Upper lobe of left lung (tissue), 6 donors: ENCODE measurements at regions not wholly inside any gene's neighbourhood (a gene's known extent, or its start where the extent isn't known, plus 50 kb on each side); places are given as distances from the start of the nearest gene placed in this dataset.

Experiments
- ATAC-seq, 2 donors: fragments of 200-7000 bp; cut with Tn5 transposase; one replicate each; pipeline ENCODE4 v1.9.1; 2022; ENCODE audit warnings: mild to moderate bottlenecking in 2 of 2, moderate library complexity in 2 of 2; ENCODE audit not compliant: low FRiP score in 2 of 2
- DNase-seq, 2 donors: peaks; one replicate each; pipeline ENCODE4 v3.0.0-alpha.2; 2019 to 2020
- H3K27ac ChIP-seq, 4 donors: fragments of 200-600 bp; sonication (generic); one replicate each; pipeline ENCODE4 v1.5.1; 2016 to 2019
- H3K27me3 ChIP-seq, 4 donors: fragments of 200-600 bp; sonication (generic); one replicate each; pipeline ENCODE4 v1.5.1; 2017 to 2019
- H3K36me3 ChIP-seq, 4 donors: fragments of 200-600 bp; sonication (generic); one replicate each; pipeline ENCODE4 v1.5.1; 2016 to 2019
- H3K4me1 ChIP-seq, 4 donors: fragments of 200-600 bp; sonication (generic); one replicate each; pipeline ENCODE4 v1.5.1; 2018 to 2019
- H3K4me3 ChIP-seq, 4 donors: fragments of 200-600 bp; sonication (generic); one replicate each; pipeline ENCODE4 v1.5.1; 2017 to 2019; ENCODE audit warnings: mild to moderate bottlenecking in 2 of 4, moderate library complexity in 1 of 4
- H3K9me3 ChIP-seq, 4 donors: fragments of 200-600 bp; sonication (generic); one replicate each; pipeline ENCODE4 v1.5.1; 2018 to 2019
- EP300 ChIP-seq, 4 donors: sonication (generic); formaldehyde crosslinking; IDR thresholded peaks; one replicate each; pipeline ENCODE4 v1.5.1; 2017; ENCODE audit warnings: antibody characterized with exemption in 4 of 4, control low read depth in 2 of 4
- POLR2A ChIP-seq, 4 donors: fragments of 450-650 bp; IDR thresholded peaks; one replicate each; pipeline ENCODE4 v1.5.1; 2016 to 2017; ENCODE audit warnings: antibody characterized with exemption in 4 of 4, mild to moderate bottlenecking in 2 of 4
- POLR2AphosphoS5 ChIP-seq, 2 donors: sonication (generic); formaldehyde crosslinking; IDR thresholded peaks; one replicate each; pipeline ENCODE4 v1.5.1; 2017; ENCODE audit warnings: antibody characterized with exemption in 2 of 2
- WGBS, 2 donors: methylation state at CpG; one replicate each; pipeline ENCODE4 v1.1.5; 2017 to 2018; 5-methylcytosine and 5-hydroxymethylcytosine counted together
- TF ChIP-seq, protein P1 (sequence below), 6 experiments: fragments of 450-650 bp in 4 of 6; fragments of 200-600 bp in 2 of 6; sonication (generic) in 2 of 6; IDR thresholded peaks; one replicate each; pipeline ENCODE4 v1.5.1; 2016 to 2019; ENCODE audit warnings: antibody characterized with exemption in 6 of 6
- donor health status: DM: no; HTN: no; CAD: no; lungs with moderate emphysema.
- donor health status: DM: no; HTN: yes; CAD: no; lungs with severe emphysema.

DNA sequence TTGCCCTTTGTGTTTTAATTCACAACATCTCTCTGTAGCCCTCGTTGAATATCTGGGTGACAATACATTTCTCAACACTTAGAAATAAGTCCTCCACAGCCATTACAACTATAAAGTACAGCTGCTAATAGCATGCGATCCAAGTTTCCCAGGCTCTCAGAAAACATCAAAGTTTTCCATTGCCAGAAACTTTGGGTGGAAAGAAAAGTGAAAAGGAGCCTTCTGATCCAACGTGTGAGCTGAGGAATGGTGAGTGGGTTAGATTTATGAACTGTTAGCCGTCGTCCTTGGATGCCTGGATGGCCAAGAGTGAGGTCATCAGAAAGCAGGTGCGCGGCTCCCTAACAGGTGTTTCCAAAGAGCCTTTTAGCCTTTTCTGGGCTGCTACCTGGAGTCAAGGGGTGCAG lies 258.0 kb downstream of the PMP22 start:
- no peaks in the 10 kb centered on the region for H3K36me3 ChIP-seq
- H3K4me1 ChIP-seq = no peaks in the 10 kb centered on the region
- DNase-seq = no peak
- peak in 1 of 2 donors; percentile 59 for ATAC-seq
- H3K4me3 ChIP-seq = no peak overlapping the region
- TF ChIP-seq, protein P1, sequence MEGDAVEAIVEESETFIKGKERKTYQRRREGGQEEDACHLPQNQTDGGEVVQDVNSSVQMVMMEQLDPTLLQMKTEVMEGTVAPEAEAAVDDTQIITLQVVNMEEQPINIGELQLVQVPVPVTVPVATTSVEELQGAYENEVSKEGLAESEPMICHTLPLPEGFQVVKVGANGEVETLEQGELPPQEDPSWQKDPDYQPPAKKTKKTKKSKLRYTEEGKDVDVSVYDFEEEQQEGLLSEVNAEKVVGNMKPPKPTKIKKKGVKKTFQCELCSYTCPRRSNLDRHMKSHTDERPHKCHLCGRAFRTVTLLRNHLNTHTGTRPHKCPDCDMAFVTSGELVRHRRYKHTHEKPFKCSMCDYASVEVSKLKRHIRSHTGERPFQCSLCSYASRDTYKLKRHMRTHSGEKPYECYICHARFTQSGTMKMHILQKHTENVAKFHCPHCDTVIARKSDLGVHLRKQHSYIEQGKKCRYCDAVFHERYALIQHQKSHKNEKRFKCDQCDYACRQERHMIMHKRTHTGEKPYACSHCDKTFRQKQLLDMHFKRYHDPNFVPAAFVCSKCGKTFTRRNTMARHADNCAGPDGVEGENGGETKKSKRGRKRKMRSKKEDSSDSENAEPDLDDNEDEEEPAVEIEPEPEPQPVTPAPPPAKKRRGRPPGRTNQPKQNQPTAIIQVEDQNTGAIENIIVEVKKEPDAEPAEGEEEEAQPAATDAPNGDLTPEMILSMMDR (IDR thresholded peaks at IDR 0.05) = no peak
- TF ChIP-seq EP300 (IDR thresholded peaks at IDR 0.05) (no peak), POLR2AphosphoS5 (IDR thresholded peaks at IDR 0.05) (no peak), POLR2A (IDR thresholded peaks at IDR 0.05) (no peak)
- H3K9me3 ChIP-seq = no peaks in the 10 kb centered on the region
- H3K27ac ChIP-seq = no peak overlapping the region
- WGBS, 2 donors = 66 to 70% methylated on average over 7 of the region's 7 CpGs
- no peaks in the 10 kb centered on the region for H3K27me3 ChIP-seq

- 92 to 93% methylated on average over 11 of the region's 11 CpGs for WGBS, 2 donors
- no peak overlapping the region for H3K4me3 ChIP-seq
- no peak overlapping the region for H3K27ac ChIP-seq
- H3K4me1 ChIP-seq = no peaks in the 10 kb centered on the region
- H3K36me3 ChIP-seq = no peaks in the 10 kb centered on the region
- H3K27me3 ChIP-seq = no peaks in the 10 kb centered on the region
- TF ChIP-seq POLR2A (IDR thresholded peaks at IDR 0.05) (no peak), EP300 (IDR thresholded peaks at IDR 0.05) (no peak), POLR2AphosphoS5 (IDR thresholded peaks at IDR 0.05) (no peak)
- TF ChIP-seq, protein P1 (IDR thresholded peaks at IDR 0.05) = no peak
- H3K9me3 ChIP-seq = no peaks in the 10 kb centered on the region
- ATAC-seq = peak; percentile 30 to 52
- DNase-seq = no peak
Measured at GRCh38 chr17:15006421-15007128, 258.6 kb downstream of the PMP22 start.

DNA sequence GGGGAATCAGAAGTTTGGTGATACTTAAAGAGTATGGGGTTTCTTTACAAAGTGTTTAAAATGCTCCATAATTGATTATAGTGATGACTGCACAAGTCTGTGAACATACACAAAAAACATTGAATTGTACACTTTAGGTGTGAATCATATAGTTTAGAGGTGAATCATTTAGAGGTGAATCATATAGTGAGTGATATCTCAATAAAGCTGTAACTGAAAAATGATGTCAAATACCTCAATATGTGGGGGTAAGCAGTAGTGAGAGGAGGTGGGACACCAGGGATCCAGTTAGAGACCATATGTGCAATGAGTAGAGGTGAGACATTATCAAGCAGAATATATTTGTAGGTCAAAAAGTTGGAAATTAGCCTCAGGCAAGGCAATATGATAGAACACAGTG lies 264.5 kb downstream of the PMP22 start:
- Histone ChIP-seq H3K9me3 (no peaks in the 10 kb centered on the region), H3K27me3 (no peaks in the 10 kb centered on the region), H3K4me1 (no peaks in the 10 kb centered on the region), H3K4me3 (no peak overlapping the region), H3K27ac (no peak overlapping the region), H3K36me3 (no peaks in the 10 kb centered on the region)
- DNase-seq = no peak
- no peak for ATAC-seq
- TF ChIP-seq, protein P1 (IDR thresholded peaks at IDR 0.05) = no peak
- no peak for TF ChIP-seq EP300 (IDR thresholded peaks at IDR 0.05)
- no peak for TF ChIP-seq POLR2AphosphoS5 (IDR thresholded peaks at IDR 0.05)
- TF ChIP-seq POLR2A (IDR thresholded peaks at IDR 0.05) = no peak

- Histone ChIP-seq H3K36me3 (no peaks in the 10 kb centered on the region), H3K9me3 (no peaks in the 10 kb centered on the region), H3K4me1 (no peaks in the 10 kb centered on the region), H3K27ac (no peak overlapping the region), H3K4me3 (no peak overlapping the region), H3K27me3 (no peaks in the 10 kb centered on the region)
- TF ChIP-seq, protein P1 (IDR thresholded peaks at IDR 0.05) = no peak
- TF ChIP-seq POLR2A (IDR thresholded peaks at IDR 0.05) = no peak
- TF ChIP-seq EP300 (IDR thresholded peaks at IDR 0.05) = no peak
- TF ChIP-seq POLR2AphosphoS5 (IDR thresholded peaks at IDR 0.05) = no peak
- WGBS, 2 donors = 86 to 95% methylated on average over 2 of the region's 2 CpGs
- DNase-seq = no peak
- ATAC-seq = no peak
Measured at GRCh38 chr17:14997290-14997689, 267.8 kb downstream of the PMP22 start.

DNA sequence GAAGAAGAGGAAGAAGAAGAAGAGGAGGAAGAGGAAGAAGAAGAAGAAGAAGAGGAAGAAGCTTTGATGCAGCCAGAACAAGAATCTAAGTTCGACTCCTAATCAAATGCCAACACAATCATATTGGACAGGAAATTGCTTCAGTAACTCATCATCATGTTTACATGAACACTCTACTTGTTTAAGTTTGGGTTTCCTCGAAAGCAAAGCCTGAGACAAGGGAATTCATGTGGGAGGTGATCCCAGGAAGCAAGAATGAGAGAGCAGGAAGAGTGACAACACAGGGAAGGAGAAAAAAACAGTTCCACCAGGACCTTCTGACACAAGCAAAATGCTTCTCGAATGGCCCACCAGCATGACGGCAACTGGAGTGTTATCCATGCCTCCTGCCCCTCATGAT lies 279.0 kb downstream of the PMP22 start:
- Histone ChIP-seq H3K36me3 (no peaks in the 10 kb centered on the region), H3K9me3 (no peaks in the 10 kb centered on the region), H3K27me3 (no peaks in the 10 kb centered on the region), H3K4me1 (no peaks in the 10 kb centered on the region), H3K27ac (no peak overlapping the region), H3K4me3 (no peak overlapping the region)
- TF ChIP-seq EP300 (IDR thresholded peaks at IDR 0.05) (no peak), POLR2AphosphoS5 (IDR thresholded peaks at IDR 0.05) (no peak), POLR2A (IDR thresholded peaks at IDR 0.05) (no peak)
- TF ChIP-seq, protein P1 (IDR thresholded peaks at IDR 0.05) = no peak
- DNase-seq = no peak
- WGBS, 2 donors = 34 to 46% methylated on average over 4 of the region's 4 CpGs
- no peak for ATAC-seq
